GM19238 (cell line): ENCODE measurements at regions not wholly inside any gene's neighbourhood (a gene's known extent, or its start where the extent isn't known, plus 50 kb on each side); places are given as distances from the start of the nearest gene placed in this dataset.
A peak's percentile ranks its signal among the peaks of the same experiment; 100 is the strongest.

Experiments
- DNase-seq: peaks from one replicate; pipeline ENCODE4 v3.0.0; 2011; ENCODE audit warnings: low spot score; ENCODE audit not compliant: insufficient read length

DNA sequence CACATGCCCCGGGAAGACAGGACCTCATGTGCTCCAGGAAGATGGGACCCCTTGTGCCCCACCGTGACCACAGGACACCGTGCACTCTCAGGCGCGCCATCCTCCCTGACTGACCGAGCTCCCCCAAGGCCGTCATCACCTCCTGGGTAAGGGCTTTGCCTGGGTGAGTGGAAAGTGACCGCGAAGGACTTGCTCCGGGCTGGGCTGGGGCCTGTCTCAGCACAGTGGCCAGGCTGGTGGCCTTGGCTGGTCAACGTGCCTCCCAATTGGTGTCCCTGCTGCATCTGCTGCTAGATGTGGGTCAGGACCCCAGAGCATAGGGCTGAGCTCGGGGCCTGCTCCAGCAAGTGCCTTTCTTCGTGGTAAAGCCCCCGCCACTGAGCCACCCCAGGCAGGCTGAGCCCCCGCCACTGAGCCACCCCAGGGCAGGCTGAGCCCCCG is 69.7 kb upstream of the CTDP1 start:
- DNase-seq, result no peak

DNA sequence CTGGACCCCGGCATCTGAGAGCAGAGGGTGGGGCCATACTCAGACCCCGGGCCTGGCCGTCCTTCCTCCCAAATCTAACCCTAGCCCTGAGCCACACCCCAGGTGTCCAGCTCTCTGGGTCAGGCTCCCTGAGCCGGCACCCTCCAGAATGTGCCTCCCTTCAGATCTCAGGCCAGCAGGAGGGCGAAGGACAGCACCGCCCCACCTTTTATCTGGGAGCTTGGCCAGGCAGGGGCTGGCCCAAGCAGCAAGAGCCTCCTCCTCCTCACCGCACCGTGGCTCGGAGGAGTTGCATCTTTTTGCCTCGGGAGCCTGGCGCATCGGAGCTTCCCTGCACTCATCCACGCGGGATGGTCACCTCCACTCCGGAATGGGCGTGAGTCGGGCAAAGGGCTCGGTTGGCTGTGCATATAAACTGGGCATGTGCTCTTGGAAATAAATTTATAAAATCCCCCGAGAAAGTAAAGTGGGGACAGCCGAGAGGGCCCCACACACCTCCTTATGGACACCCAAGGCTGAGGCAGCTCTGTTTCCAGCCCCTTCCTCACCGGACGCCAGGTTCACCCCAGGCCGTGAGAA is 69.1 kb upstream of the CTDP1 start:
- DNase-seq, result no peak

DNA sequence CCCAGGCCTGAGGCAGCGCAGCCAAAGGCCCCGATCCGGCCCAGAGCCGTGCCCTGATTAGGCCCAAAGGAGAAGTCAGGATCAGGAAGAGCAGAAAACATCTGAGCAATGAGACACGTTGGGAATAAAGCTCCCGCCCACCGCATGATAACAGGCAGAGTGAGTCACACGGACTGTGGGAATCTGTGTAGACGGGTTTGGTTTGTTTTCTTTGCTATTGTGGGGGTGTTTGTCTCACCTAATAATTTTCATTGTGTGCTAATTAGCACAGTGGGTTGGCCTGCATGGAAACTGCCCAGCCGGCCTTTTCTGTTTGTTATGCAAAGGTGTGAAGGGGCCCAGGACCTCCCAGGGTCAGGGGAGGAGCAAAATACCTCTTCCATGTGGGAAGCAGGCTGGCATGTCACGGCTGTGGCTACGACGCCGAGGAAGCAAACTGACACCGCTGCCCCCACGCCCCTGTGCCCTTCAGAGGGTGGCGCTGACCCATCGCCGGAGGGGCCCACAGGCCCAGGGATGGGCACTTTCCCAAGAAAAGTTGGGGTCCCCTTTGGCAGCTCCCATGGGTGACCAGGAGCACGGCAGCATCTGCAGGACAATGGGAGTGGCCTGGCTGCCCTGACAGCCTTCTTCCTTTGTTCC is 68.4 kb upstream of the CTDP1 start:
- no peak for DNase-seq

DNA sequence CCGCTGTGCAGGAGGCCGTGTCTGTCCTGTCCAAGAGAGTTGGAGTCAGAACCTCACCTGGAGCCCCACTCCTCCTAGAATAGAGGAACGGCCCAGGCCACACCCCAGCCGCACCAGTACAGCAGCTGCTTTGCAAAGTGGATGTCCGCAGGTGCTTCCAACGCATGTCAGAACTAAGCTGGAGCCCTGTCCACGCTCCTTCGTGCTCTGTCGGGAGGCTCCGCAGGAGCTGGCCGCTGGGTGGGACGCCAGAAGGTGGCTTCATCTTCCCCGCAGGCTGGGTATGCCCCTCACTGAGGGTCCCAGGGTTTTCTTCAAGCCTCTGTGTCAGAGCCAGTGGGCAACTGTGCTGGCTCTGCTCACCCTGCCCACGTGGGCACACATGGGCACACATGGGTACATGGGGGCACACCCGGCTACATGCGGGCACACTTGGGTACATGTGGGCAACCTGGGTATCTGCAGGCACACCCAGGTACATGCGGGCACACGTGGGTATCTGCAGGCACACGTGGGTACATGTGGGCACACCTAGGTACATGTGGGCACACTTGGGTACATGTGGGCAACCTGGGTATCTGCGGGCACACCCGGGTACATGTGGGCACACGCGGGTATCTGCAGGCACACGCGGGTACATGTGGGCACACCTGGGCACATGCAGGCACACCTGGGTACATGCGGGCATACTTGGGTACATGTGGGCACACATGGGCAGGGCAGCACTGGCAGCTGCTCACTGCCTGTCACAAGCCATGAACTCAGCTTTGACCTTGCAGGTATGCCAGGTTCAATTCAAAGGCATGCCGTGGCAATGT is 67.1 kb upstream of the CTDP1 start:
- DNase-seq, result no peak

DNA sequence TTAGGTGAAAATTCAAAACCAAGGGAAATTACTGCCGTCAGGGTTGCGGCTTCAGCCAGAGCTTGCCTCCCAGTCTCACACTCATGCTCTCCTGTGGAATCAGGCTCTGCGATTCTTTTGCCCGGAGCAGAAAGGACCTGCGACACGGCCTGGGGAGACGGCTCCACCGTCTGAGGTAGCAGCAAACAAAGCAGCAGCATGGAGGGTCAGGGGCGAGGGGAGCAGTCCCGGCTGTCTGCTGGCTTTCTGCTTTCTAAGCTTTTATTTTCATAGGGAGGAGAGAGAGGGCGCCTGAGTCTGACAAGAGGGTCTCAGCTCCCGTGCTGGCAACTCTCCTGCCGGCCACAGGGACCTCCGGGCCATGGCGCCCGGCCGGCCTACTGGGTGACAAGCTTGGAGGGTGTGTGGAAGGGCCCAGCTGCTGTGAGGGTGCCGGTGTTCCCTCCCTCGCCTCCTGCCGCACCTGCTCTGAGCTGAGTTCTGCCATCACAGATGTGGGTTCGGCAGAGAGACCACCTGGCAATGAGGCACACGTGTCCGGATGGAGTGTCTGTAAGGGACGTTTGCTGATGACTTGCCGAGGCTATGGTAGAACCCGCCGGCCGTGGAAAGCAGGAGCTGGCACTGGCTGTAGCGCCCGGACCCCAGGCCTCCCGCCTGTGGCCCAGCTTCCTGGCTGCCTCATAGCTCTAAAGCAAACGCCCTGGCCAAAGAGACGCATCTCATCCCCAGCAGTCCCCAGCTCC is 66.2 kb upstream of the CTDP1 start:
- DNase-seq, result no peak

DNA sequence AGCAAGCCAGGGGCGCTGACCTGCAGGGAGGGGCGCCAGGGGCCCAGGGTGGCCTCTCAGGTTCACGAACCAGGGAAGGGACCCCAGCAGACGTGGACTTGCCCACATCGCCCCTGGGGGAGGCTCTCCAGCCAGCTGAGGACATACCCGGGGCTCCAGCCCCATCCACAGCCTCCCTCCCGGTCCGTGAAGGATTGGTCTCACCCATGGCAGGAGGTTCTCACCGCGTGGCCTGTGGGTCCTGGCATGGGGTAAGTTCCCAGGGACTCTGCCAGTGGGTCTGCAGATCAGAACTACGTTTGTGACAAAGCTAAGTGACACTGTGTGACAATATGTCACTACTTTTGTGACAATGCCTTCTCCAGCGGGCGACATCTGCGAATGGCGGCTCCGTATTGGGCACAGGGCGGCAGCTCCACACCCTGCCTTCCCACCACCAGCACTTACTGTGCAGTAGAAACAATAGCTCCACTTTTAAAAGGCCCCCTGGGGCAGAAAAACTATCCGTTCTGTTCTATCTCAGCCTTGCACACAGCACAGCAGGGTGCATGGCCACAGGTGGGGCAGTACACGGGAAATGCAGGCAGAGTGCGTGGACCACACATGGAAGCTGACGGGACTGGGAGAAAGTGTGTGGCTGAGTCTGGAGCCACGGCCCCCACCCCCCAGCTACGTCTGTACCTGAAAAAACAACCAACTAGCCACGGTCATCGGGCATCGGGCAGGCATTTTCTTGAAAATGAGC is 65.2 kb upstream of the CTDP1 start:
- no peak for DNase-seq

DNA sequence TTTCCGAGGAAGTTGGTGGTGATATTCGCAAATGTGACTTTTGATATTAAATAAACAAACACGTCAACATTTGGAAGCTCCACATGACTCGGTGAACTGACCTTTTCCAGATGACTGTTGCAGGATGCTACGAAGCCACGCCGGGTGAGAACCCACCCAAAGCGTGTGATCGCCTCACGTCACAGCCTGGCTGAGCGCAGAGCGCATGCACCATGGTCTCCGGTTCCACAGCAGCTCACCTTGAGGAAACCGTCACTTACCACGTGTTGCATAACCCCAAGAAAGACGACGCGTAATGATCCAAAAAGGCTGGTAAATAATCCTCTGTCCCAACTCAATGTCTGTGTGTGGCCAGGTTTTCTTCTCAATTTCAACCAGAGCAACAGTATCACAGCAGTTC is 64.5 kb upstream of the CTDP1 start:
- DNase-seq, result no peak

DNA sequence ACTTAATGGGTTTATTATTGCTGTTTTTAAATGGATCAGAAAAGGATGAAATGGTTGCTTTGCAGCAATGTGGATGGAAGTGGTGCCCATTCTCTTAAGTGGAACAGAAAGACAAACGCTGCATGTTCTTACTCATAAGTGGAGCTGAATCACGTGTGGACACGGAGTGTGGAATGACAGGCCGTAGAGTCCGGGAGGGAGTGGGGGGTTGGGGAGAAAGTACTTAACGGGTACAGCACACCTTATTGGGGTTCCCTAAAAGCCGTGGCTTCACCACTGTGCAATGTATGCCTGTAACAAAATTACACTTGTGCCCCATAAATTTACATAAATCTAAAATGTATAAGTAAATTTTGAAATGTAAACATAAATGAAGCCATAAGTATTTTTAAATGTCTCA is 64.0 kb upstream of the CTDP1 start:
- DNase-seq, result no peak

DNA sequence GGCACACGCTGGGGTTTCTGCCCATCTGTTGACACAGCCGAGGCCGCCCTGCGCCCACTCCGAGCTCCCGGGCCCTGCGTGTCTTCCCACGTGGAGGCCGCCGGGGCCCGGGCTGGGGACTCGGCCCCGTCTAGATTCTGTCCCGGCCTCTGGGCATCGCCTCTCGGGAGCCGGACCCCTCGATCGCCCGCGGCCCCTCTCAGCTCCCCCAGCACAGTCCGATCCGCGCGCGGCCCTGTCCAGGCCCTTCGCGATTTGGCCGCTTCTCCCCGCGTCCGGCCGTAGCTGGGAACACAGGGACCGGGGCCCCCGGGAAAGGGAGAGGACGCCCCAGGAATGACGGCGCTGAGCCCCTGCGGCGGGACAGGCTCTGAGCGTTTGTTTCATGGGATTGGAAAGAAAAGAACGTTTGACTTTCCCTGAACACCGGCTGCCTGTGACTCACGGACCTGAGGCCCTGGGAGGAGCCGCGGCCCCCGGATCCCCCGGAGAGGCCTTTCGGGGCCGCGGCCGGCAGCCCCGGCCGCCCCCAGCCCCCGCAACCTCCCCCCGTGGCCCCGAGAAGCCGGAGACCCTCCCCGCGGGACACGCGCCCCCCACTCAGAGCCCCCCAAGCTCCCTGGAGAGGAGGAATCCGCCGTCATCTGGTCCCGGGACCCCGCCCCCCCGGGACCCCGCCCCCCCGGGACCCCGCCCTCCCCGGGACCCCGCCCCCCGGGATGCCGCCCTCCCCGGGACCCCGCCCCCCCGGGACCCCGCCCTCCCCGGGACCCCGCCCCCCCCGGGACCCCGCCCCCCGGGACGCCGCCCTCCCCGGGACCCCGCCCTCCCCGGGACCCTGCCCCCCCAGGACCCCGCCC is 62.7 kb upstream of the CTDP1 start:
- no peak for DNase-seq

DNA sequence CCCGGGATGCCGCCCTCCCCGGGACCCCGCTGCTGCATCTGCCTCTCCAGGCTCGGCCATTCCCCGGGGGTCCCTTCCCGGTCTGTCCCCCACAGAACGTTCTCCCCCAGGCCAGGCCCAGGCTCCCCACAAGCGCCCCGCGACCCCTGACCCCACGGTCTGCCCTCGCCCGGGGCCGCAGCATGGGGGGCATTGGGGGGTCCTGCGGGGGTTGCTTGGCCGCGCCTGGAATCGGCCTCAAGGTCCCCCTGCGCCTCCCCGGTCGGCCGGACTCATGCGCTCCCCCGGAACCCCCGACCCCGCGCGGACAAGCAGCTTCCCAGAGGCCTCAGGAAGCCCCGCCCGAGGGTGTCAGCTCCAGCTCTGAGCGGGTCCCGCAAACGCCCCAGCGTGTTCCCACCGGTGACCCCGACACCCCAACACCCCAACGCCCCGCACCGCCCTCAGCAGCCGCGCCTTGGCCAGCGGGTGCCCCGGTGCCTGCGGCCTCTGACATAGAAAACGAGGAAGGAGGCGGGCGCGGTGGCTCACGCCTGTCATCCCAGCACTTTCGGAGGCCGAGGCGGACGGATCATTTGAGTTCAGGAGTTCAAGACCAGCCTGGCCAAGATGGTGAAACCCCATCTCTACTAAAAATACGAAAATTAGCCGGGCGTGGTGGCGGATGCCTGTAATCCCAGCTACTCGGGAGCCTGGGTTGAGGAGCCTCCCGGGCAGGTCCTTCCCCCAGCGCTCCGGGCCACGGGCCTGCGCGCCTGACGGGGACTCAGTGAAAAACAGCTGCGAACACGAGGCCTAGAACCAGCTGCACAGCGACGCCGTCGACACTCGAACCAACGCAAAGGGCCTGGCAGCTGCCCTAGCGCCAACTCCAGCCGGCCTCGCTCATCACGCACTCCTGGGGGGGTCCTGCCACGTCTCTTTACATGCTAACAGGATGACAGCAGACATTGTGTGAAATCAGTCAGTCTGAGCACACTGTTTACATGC is 61.8 kb upstream of the CTDP1 start:
- DNase-seq, result no peak

DNA sequence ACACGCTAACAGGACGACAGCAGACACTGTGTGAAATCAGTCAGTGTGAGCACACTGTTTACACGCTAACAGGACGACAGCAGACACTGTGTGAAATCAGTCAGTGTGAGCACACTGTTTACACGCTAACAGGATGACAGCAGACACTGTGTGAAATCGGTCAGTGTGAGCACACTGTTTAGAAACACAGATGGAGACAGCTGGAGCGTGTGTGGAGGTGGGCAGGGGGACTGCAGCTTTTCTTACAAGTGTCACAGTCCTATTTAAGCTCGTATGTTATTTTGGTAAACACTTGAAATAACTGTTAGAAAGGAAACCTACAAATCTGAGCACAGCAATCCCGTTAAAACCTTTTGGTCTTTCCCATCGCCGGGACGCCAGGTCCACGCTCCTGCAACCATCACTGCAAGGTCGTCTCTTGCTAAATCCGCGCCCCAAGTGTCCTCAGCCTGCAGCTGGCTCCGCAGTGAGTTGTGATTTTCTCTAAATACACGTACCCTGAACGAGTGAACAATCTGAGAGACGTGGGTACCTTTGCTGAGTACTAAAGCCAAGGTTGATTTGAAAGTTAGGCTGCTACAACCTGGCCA is 58.9 kb upstream of the CTDP1 start:
- DNase-seq, result no peak

DNA sequence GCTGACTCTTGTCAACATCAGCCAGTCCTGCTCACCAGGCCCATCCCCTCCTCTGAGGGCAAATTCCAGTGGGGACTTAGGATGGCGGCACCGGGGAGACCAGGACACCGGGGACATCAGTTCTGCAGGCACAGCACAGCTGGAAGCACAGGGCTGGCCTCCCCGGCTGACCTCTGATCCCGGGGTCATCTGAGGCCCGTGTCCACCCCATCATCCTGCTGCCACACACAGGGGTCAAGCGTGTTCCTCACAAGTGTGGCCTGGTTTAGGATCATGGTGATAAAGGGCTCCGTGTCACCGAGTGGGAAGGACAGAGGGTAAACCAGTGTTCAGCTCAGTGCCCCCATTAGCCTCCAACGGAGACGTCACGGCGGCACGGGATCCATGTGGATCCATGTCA is 58.1 kb upstream of the CTDP1 start:
- DNase-seq, result no peak

DNA sequence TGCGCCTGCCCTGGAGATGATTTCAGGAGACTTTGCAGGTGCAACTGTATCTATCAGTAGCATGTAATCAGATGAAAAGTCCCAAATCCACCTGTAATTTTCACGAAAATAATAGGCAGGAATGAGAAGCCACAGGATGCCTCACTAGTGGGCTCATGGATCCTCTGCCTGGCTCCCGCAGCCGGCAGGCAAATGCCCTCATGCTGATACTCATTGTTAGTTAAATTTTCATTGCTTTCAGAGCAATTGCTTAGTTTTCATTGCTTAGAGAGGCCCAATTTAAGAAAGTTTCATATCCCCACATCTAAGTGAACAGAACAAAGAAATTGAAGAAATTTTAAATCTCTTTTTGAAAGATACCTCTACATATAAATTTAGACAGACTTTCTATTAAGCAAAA is 57.6 kb upstream of the CTDP1 start:
- no peak for DNase-seq

DNA sequence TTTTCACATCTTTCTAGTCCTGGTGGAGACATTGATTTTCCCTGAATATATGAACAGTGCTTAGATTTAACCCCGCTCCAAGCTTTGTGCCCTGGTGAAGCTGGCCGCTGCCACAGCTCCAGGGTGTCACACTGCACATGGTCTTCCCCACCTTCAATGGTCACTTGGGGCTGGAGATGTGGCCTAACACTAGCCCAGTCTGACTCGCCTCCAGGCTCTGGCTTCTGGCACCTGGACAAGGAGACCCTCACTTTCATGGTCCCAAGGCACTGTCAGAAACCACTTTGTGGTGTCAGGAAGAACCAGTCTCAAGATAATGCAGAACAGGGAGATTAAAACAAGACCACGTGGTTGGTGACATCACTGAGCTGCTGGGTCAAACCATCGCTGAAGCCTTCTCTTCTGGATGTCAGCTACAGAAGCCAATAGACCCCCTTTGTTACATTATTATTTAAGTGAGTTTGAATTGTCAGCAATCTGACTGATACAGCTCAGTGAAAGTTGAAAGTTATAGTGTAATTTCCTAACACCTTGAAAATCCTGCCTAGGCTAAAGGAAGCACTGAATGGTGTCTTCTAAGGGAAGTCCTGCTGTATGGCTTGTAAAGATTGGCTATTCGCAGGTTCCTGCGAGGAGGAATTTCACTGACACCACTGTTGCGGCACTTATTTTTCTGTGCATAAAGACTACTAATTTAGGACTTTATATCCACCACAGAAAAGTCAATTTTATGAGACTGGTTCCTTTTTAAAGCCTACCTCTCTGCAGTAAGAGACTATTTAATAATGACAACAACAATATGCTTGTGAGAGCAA is 55.0 kb upstream of the CTDP1 start:
- no peak for DNase-seq

DNA sequence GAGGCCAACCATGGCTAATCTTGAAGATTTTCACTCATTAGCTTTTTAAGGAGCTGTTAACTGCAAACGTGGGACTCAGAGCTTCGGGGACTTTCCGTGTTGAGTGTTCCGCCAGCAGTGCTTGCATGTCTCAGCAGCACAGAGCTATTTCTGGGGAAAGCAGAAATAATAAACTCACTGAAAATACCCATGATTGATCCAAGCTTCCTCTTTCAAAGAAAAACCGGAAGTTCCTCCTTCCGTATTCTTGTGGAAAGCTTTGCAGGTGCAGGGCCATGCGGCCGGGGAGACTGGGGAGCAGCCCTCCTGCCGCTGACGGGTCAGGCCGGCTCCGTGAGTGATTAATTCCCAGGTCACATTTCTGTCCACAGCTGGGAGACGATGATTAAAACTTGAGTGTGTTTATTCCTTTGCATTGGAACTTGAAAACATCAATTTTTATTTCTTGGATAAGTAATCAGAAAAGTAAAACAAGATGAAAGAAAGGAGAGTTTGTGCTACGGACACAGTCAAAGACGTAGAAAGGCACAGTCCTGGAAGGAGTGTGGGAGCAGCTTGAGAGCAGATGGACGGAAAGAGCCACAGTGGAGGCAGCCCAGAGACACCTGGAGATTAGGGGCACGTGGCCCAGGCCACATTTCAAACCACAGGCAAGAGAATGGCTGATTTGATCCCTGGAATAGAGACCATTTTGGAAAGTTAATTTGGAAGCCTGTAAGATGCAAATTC is 54.2 kb upstream of the CTDP1 start:
- DNase-seq, result peak; percentile 53

DNA sequence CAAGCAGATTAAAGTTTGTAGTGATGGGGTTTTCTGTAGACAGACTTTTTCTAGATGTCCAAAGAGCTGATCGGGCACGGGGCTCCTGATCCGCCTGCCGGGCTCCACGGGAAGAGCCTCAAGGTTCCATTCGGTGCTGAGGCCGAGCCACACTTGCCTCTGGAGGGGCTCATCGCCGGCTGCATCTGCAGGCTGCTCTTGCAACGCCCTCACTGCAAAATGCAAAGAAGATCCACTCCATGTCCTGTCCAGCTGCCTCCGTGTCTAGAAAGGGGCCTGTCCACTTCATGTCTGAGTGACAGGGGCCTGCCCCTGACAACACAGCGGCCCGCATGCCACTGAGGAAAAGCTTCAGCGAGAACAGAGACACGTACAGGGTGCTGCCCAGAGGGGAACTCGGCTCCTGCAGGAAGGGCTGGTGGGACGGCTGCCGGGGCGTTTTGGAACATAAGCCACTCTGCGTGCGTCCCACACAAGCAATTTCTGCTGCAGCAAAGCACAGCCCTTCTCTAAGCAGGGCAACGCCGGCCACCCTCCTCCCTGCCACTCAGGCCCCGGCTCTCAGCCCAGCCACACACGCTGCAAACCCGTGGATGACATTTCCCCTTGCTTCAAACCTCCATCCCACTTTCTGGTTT is 53.6 kb upstream of the CTDP1 start:
- no peak for DNase-seq
